Fibroblast of skin of right quadriceps (primary cell): ENCODE measurements at regions not wholly inside any gene's neighbourhood (a gene's known extent, or its start where the extent isn't known, plus 50 kb on each side); places are given as distances from the start of the nearest gene placed in this dataset.
"Not testable (repeated sequence)": the region's sequence is repeated elsewhere in the genome, so short reads cannot be mapped to it uniquely, and the experiment has no call there.

Source experiments
- DNase-seq: peaks from one replicate; pipeline ENCODE4 v3.0.0-alpha.2; 2013

DNA sequence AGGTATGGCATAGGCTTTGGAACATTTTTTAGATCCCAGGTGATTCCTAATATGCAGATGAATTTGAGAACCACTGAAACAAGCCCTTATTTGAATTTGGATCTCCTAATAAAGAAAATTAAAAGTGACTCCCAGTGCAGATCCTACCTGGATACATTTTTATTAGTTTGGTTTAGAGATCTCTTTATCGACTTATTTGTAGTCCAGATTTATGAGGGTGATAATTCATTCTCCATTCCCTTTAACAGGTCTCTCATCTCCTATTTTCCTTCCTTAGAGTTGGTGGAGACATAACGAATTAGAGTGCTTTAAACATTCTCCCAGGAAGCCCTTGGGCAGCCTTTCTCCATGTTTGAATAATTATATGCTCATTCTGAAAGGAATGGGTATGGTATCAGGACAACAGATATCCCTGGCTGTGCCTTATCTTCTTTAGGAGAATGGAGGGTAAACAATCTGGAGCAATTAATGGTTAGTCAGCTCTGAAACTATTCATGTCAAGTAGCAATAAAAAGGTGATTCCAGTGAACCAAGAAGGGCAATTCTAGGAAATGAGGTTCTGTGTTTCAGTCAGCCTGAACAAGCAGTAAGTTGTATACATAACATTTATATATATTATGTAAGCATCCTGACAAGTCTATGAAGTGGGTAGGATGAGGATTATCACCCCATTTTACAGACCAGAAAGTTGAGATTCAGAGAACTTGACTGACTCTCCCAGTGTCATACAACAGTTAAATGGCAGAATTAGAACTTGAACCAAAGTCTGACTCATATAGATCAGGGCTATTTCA lies 53.9 kb upstream of the RCE1 start:
- DNase-seq = peak; percentile 7

- DNase-seq = no peak
Observed at GRCh38 chr11:66787934-66788758, 55.1 kb upstream of the RCE1 start.

DNA sequence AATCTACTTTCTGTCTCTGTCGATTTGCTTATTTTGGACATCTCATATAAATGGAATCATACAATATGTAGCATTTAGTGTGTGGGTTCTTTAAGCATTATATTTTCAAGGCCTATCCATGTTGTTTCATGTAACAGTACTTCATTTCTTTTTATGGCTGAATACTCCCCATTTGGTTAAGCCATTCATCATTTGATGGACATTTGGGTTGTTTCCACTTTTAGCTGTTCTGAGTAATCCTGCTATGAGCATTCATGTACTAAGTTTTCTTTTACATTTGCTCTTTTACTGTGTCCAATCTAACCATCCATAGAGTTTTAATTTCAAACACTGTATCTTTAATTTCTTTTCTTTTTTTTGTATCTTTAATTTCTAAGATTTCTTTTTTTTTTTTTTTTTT lies 55.6 kb upstream of the SPTBN2 start:
- DNase-seq = no peak

- DNase-seq = no peak
Observed at GRCh38 chr11:66782726-66783125, 53.7 kb upstream of the SPTBN2 start.

- DNase-seq = not testable (repeated sequence)
Observed at GRCh38 chr11:66779651-66780050, 50.6 kb upstream of the SPTBN2 start.
